Neural cell (in vitro differentiated cells): ENCODE measurements at regions not wholly inside any gene's neighbourhood (a gene's known extent, or its start where the extent isn't known, plus 50 kb on each side); places are given as distances from the start of the nearest gene placed in this dataset.
"Not testable (repeated sequence)": the region's sequence is repeated elsewhere in the genome, so short reads cannot be mapped to it uniquely, and the experiment has no call there.

Experiments used
- EZH2 ChIP-seq: fragments of 200-600, 300-800 bp; shearing (Covaris generic), sonication (generic); IDR thresholded peaks from 2 replicates; pipeline ENCODE4 v1.6.1; 2014; ENCODE audit warnings: antibody characterized with exemption, low read length, borderline replicate concordance, mild to moderate bottlenecking; ENCODE audit not compliant: insufficient read depth, poor library complexity, severe bottlenecking
- POLR2AphosphoS5 ChIP-seq: IDR thresholded peaks from 2 replicates; pipeline ENCODE4 v1.6.1; 2012
- TF ChIP-seq, protein P1 (sequence below): fragments of 450-650 bp; IDR thresholded peaks from 2 replicates; pipeline ENCODE4 v1.5.1; 2014; ENCODE audit warnings: antibody characterized with exemption, mild to moderate bottlenecking, moderate library complexity; ENCODE audit not compliant: poor library complexity, severe bottlenecking

DNA sequence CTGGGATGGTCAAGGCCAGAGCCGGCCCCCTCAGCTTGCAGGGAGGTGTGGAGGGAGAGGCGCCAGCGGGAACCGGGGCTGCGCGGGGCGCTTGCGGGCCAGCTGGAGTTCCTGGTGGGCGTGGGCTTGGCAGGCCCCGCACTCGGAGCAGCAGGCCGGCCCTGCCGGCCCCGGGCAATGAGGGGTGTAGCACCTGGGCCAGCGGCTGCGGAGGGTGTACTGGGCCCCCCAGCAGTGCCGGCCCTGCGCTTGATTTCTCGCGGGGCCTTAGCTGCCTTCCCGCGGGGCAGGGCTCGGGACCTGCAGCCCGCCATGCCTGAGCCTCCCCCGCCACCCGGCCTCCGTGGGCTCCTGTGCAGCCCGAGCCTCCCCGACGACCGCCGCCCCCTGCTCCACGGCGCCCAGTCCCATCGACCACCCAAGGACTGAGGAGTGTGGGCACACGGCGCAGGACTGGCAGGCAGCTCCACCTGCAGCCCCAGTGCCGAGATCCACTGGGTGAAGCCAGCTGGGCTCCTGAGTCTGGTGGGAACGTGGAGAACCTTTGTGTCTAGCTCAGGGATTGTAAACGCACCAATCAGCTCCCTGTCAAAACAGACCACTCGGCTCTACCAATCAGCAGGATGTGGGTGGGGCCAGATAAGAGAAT lies 489.3 kb upstream of the COBL start:
- TF ChIP-seq, protein P1, sequence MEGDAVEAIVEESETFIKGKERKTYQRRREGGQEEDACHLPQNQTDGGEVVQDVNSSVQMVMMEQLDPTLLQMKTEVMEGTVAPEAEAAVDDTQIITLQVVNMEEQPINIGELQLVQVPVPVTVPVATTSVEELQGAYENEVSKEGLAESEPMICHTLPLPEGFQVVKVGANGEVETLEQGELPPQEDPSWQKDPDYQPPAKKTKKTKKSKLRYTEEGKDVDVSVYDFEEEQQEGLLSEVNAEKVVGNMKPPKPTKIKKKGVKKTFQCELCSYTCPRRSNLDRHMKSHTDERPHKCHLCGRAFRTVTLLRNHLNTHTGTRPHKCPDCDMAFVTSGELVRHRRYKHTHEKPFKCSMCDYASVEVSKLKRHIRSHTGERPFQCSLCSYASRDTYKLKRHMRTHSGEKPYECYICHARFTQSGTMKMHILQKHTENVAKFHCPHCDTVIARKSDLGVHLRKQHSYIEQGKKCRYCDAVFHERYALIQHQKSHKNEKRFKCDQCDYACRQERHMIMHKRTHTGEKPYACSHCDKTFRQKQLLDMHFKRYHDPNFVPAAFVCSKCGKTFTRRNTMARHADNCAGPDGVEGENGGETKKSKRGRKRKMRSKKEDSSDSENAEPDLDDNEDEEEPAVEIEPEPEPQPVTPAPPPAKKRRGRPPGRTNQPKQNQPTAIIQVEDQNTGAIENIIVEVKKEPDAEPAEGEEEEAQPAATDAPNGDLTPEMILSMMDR = not testable (repeated sequence)
- not testable (repeated sequence) for TF ChIP-seq EZH2, POLR2AphosphoS5
